HepG2 (cell line): ENCODE measurements at regions not wholly inside any gene's neighbourhood (a gene's known extent, or its start where the extent isn't known, plus 50 kb on each side); places are given as distances from the start of the nearest gene placed in this dataset.

ENCODE experiments used
- MTA3 ChIP-seq: sonication (generic); formaldehyde crosslinking; IDR thresholded peaks from 2 replicates; pipeline ENCODE4 v1.4.0; 2020; ENCODE audit warnings: missing genetic modification reagents
- SRY ChIP-seq: sonication (generic); formaldehyde crosslinking; IDR thresholded peaks from 2 replicates; pipeline ENCODE4 v1.8.0; 2022; ENCODE audit warnings: mild to moderate bottlenecking, missing genetic modification reagents
- ZBTB1 ChIP-seq: sonication (generic); formaldehyde crosslinking; IDR thresholded peaks from 2 replicates; pipeline ENCODE4 v1.4.0; 2020; ENCODE audit warnings: missing genetic modification reagents, borderline replicate concordance
- ZNF713 ChIP-seq: sonication (generic); formaldehyde crosslinking; IDR thresholded peaks from 2 replicates; pipeline ENCODE4 v1.4.0; 2020; ENCODE audit warnings: mild to moderate bottlenecking, missing genetic modification reagents
- ZNF720 ChIP-seq: sonication (generic); formaldehyde crosslinking; IDR thresholded peaks from 2 replicates; pipeline ENCODE4 v1.4.0; 2020; ENCODE audit warnings: missing genetic modification reagents
- ZNF776 ChIP-seq: sonication (generic); formaldehyde crosslinking; IDR thresholded peaks from 2 replicates; pipeline ENCODE4 v1.4.0; 2020; ENCODE audit warnings: mild to moderate bottlenecking, missing genetic modification reagents
- ZSCAN21 ChIP-seq: sonication (generic); formaldehyde crosslinking; IDR thresholded peaks from 2 replicates; pipeline ENCODE4 v1.8.0; 2022; ENCODE audit warnings: mild to moderate bottlenecking, missing genetic modification reagents, moderate library complexity, borderline replicate concordance
- TF ChIP-seq, protein P1 (sequence below): sonication (generic); formaldehyde crosslinking; IDR thresholded peaks from 2 replicates; pipeline ENCODE4 v1.9.0; 2021; ENCODE audit warnings: mild to moderate bottlenecking, missing genetic modification reagents
- TF ChIP-seq, protein P2 (sequence below): sonication (generic); formaldehyde crosslinking; IDR thresholded peaks from 2 replicates; pipeline ENCODE4 v1.4.0; 2020; ENCODE audit warnings: mild to moderate bottlenecking, missing genetic modification reagents

DNA sequence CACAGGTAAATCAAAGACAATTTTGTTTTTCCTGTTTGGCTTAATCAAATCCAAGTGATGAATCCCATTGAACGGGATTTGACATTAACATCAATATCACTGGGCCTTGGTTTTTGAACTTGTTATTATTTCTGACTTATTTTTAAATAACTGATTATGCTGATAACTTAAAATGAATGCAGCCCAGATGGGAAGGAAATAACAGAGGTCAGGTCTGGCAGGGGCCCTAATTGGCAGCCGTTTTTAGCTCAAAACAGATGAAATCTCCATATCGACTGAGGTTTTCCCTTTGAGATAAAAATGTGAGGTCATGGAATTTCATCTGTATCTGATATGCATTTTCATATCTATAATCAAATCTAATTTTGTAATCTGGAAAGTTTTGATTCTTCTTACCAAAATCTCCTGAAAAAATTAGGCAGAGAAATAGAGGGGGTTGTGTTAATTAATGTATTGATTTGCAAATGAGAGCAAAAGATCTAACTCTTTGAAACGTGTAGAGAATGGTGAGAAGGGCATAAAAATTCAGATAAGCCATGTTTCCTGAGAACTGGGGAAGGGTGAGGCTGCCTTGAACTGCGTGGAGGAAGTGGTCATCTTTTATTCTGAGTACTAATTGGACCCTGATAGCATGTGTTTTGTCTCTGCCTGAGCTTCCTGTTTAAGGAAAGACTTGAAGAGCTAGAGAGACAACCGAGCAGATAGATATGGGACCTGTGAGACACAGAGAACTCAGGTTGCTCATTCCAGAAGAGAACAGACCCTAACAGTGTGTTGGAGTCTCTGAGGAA is 98.2 kb upstream of the C1QTNF9B start (continued):
- TF ChIP-seq, protein P1, sequence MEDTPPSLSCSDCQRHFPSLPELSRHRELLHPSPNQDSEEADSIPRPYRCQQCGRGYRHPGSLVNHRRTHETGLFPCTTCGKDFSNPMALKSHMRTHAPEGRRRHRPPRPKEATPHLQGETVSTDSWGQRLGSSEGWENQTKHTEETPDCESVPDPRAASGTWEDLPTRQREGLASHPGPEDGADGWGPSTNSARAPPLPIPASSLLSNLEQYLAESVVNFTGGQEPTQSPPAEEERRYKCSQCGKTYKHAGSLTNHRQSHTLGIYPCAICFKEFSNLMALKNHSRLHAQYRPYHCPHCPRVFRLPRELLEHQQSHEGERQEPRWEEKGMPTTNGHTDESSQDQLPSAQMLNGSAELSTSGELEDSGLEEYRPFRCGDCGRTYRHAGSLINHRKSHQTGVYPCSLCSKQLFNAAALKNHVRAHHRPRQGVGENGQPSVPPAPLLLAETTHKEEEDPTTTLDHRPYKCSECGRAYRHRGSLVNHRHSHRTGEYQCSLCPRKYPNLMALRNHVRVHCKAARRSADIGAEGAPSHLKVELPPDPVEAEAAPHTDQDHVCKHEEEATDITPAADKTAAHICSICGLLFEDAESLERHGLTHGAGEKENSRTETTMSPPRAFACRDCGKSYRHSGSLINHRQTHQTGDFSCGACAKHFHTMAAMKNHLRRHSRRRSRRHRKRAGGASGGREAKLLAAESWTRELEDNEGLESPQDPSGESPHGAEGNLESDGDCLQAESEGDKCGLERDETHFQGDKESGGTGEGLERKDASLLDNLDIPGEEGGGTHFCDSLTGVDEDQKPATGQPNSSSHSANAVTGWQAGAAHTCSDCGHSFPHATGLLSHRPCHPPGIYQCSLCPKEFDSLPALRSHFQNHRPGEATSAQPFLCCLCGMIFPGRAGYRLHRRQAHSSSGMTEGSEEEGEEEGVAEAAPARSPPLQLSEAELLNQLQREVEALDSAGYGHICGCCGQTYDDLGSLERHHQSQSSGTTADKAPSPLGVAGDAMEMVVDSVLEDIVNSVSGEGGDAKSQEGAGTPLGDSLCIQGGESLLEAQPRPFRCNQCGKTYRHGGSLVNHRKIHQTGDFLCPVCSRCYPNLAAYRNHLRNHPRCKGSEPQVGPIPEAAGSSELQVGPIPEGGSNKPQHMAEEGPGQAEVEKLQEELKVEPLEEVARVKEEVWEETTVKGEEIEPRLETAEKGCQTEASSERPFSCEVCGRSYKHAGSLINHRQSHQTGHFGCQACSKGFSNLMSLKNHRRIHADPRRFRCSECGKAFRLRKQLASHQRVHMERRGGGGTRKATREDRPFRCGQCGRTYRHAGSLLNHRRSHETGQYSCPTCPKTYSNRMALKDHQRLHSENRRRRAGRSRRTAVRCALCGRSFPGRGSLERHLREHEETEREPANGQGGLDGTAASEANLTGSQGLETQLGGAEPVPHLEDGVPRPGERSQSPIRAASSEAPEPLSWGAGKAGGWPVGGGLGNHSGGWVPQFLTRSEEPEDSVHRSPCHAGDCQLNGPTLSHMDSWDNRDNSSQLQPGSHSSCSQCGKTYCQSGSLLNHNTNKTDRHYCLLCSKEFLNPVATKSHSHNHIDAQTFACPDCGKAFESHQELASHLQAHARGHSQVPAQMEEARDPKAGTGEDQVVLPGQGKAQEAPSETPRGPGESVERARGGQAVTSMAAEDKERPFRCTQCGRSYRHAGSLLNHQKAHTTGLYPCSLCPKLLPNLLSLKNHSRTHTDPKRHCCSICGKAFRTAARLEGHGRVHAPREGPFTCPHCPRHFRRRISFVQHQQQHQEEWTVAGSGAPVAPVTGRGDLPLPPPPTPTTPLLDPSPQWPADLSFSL: no peak
- TF ChIP-seq, protein P2, sequence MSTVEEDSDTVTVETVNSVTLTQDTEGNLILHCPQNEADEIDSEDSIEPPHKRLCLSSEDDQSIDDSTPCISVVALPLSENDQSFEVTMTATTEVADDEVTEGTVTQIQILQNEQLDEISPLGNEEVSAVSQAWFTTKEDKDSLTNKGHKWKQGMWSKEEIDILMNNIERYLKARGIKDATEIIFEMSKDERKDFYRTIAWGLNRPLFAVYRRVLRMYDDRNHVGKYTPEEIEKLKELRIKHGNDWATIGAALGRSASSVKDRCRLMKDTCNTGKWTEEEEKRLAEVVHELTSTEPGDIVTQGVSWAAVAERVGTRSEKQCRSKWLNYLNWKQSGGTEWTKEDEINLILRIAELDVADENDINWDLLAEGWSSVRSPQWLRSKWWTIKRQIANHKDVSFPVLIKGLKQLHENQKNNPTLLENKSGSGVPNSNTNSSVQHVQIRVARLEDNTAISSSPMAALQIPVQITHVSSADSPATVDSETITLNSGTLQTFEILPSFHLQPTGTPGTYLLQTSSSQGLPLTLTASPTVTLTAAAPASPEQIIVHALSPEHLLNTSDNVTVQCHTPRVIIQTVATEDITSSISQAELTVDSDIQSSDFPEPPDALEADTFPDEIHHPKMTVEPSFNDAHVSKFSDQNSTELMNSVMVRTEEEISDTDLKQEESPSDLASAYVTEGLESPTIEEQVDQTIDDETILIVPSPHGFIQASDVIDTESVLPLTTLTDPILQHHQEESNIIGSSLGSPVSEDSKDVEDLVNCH (CRISPR knock-in tag): no peak
- TF ChIP-seq MTA3 (CRISPR knock-in tag): no peak
- TF ChIP-seq ZNF720 (CRISPR knock-in tag): no peak
- TF ChIP-seq ZNF776 (CRISPR knock-in tag): no peak
- TF ChIP-seq ZSCAN21 (CRISPR knock-in tag): no peak
- no peak for TF ChIP-seq ZNF713
- TF ChIP-seq ZBTB1 (CRISPR knock-in tag): no peak
- no peak for TF ChIP-seq SRY (CRISPR knock-in tag)
